GM12873 (cell line): ENCODE measurements at regions not wholly inside any gene's neighbourhood (a gene's known extent, or its start where the extent isn't known, plus 50 kb on each side); places are given as distances from the start of the nearest gene placed in this dataset.

ENCODE experiments used
- CTCF ChIP-seq: IDR thresholded peaks from 2 replicates; pipeline ENCODE4 v1.5.1; 2012; ENCODE audit warnings: low read depth, mild to moderate bottlenecking, moderate library complexity, low read length, control low read depth; ENCODE audit not compliant: insufficient read depth; ENCODE audit errors: missing control alignments

- no peak for TF ChIP-seq CTCF
Measured at GRCh38 chr2:225340923-225341322, 58.6 kb upstream of the NYAP2 start.

- TF ChIP-seq CTCF, result no peak
Measured at GRCh38 chr2:225337183-225337582, 62.3 kb upstream of the NYAP2 start.

- no peak for TF ChIP-seq CTCF
Measured at GRCh38 chr2:225334514-225334913, 65.0 kb upstream of the NYAP2 start.

GRCh38 chr2:225328192-225328591 lies 71.3 kb upstream of the NYAP2 start:
- no peak for TF ChIP-seq CTCF

GRCh38 chr2:225326969-225327368 lies 72.5 kb upstream of the NYAP2 start:
- no peak for TF ChIP-seq CTCF

- no peak for TF ChIP-seq CTCF
Measured at GRCh38 chr2:225319872-225320271, 79.6 kb upstream of the NYAP2 start.

- no peak for TF ChIP-seq CTCF
Measured at GRCh38 chr2:225318440-225318839, 81.1 kb upstream of the NYAP2 start.
